ENCODE measurements at regions not wholly inside any gene's neighbourhood (a gene's known extent, or its start where the extent isn't known, plus 50 kb on each side); places are given as distances from the start of the nearest gene placed in this dataset.

GRCh38 chr12:97194546-97194945, 268.1 kb upstream of the RMST start:
- Mint-ChIP-seq H3K4me3 (no peak overlapping the region), H3K9me3 (peaks cover 64% of the 10 kb centered on the region), H3K27ac (no peak overlapping the region), H3K27me3 (ENCODE audit: insufficient read depth) (no peaks in the 10 kb centered on the region), H3K4me1 (no peaks in the 10 kb centered on the region), H3K36me3 (ENCODE audit: low read depth) (peaks cover 6% of the 10 kb centered on the region)
- Histone ChIP-seq H3K27me3 (ENCODE audit: control insufficient read depth, insufficient read depth, low read length, poor library complexity, severe bottlenecking) (no peaks in the 10 kb centered on the region), H3K27ac (ENCODE audit: low read depth, low read length) (no peak overlapping the region), H3K4me3 (ENCODE audit: low read length) (no peak overlapping the region), H3K9ac (ENCODE audit: extremely low read depth, low read length, poor library complexity, severe bottlenecking) (no peak overlapping the region), H3K4me1 (ENCODE audit: control insufficient read depth, insufficient read depth, low read length) (no peaks in the 10 kb centered on the region), H3K9me3 (ENCODE audit: control insufficient read depth, low read length) (peaks cover 31% of the 10 kb centered on the region), H3K36me3 (ENCODE audit: control insufficient read depth, insufficient read depth, low read length) (no peaks in the 10 kb centered on the region)
- no peak for DNase-seq
- no peak for TF ChIP-seq CTCF (conservative IDR thresholded peaks at IDR 0.05)
- 95 to 100% methylated on average over 2 to 4 of the region's 4 CpGs for WGBS, 2 experiments (ENCODE audit: insufficient coverage in 1 of 2, insufficient read length in 1 of 2)

- no peaks in the 10 kb centered on the region for H3K4me1 ChIP-seq (ENCODE audit: control insufficient read depth, insufficient read depth, low read length)
- Mint-ChIP-seq H3K27ac (no peak overlapping the region), H3K27me3 (ENCODE audit: insufficient read depth) (no peaks in the 10 kb centered on the region), H3K4me1 (no peaks in the 10 kb centered on the region), H3K4me3 (no peak overlapping the region), H3K9me3 (peaks cover 41% of the 10 kb centered on the region), H3K36me3 (ENCODE audit: low read depth) (peaks cover 1% of the 10 kb centered on the region)
- WGBS, 2 experiments (ENCODE audit: insufficient coverage in 1 of 2, insufficient read length in 1 of 2) = 95% methylated on average over 5 of the region's 5 CpGs
- H3K27ac ChIP-seq (ENCODE audit: low read depth, low read length) = no peak overlapping the region
- TF ChIP-seq CTCF (conservative IDR thresholded peaks at IDR 0.05) = no peak
- no peak overlapping the region for H3K9ac ChIP-seq (ENCODE audit: extremely low read depth, low read length, poor library complexity, severe bottlenecking)
- no peak overlapping the region for H3K4me3 ChIP-seq (ENCODE audit: low read length)
- no peak for DNase-seq
- H3K9me3 ChIP-seq (ENCODE audit: control insufficient read depth, low read length) = peaks cover 12% of the 10 kb centered on the region
- H3K27me3 ChIP-seq (ENCODE audit: control insufficient read depth, insufficient read depth, low read length, poor library complexity, severe bottlenecking) = no peaks in the 10 kb centered on the region
- H3K36me3 ChIP-seq (ENCODE audit: control insufficient read depth, insufficient read depth, low read length) = no peaks in the 10 kb centered on the region
These were observed 262.4 kb upstream of the RMST start for GRCh38 chr12:97200181-97200580.

GRCh38 chr12:97203408-97203807, 259.2 kb upstream of the RMST start:
- Histone ChIP-seq H3K27me3 (ENCODE audit: control insufficient read depth, insufficient read depth, low read length, poor library complexity, severe bottlenecking) (no peaks in the 10 kb centered on the region), H3K9ac (ENCODE audit: extremely low read depth, low read length, poor library complexity, severe bottlenecking) (no peak overlapping the region), H3K4me3 (ENCODE audit: low read length) (no peak overlapping the region), H3K27ac (ENCODE audit: low read depth, low read length) (no peak overlapping the region), H3K9me3 (ENCODE audit: control insufficient read depth, low read length) (no peaks in the 10 kb centered on the region), H3K36me3 (ENCODE audit: control insufficient read depth, insufficient read depth, low read length) (no peaks in the 10 kb centered on the region), H3K4me1 (ENCODE audit: control insufficient read depth, insufficient read depth, low read length) (no peaks in the 10 kb centered on the region)
- Mint-ChIP-seq H3K4me3 (no peak overlapping the region), H3K27me3 (ENCODE audit: insufficient read depth) (no peaks in the 10 kb centered on the region), H3K27ac (no peak overlapping the region), H3K9me3 (peaks cover 27% of the 10 kb centered on the region), H3K4me1 (no peaks in the 10 kb centered on the region), H3K36me3 (ENCODE audit: low read depth) (no peaks in the 10 kb centered on the region)
- WGBS, 2 experiments (ENCODE audit: insufficient coverage in 1 of 2, insufficient read length in 1 of 2) = 86 to 89% methylated on average over 1 to 3 of the region's 3 CpGs
- no peak for DNase-seq
- no peak for TF ChIP-seq CTCF (conservative IDR thresholded peaks at IDR 0.05)

Measured in endodermal cell (in vitro differentiated cells).